Calu3 (cell line): ENCODE measurements at regions not wholly inside any gene's neighbourhood (a gene's known extent, or its start where the extent isn't known, plus 50 kb on each side); places are given as distances from the start of the nearest gene placed in this dataset.

Source experiments
- BruUV-seq: library from RNA; stranded (reverse); fragments of 400-500 nt; replicated peaks from 2 replicates; lab custom pipeline; 2021; lab: Mats Ljungman, UMichigan
- CTCF ChIA-PET: fragments of 300-600 bp; sonication (Branson Sonifier 250); formaldehyde crosslinking; loops from one replicate; lab custom pipeline; 2022; ENCODE audit warnings: antibody characterized with exemption; lab: Charles Lee
- DNase-seq: peaks from one replicate; pipeline ENCODE4 v3.0.0; 2022
- H3K27ac Mint-ChIP-seq: one replicate; pipeline ENCODE4 v1.8.0; 2022; ENCODE audit warnings: mixed read lengths; ENCODE audit not compliant: unreplicated experiment
- H3K27me3 Mint-ChIP-seq: one replicate; pipeline ENCODE4 v1.8.0; 2022; ENCODE audit warnings: mixed read lengths; ENCODE audit not compliant: unreplicated experiment
- H3K36me3 Mint-ChIP-seq: one replicate; pipeline ENCODE4 v1.8.0; 2022; ENCODE audit warnings: mild to moderate bottlenecking, moderate library complexity, mixed read lengths; ENCODE audit not compliant: insufficient read depth, unreplicated experiment
- H3K4me1 Mint-ChIP-seq: one replicate; pipeline ENCODE4 v1.8.0; 2022; ENCODE audit warnings: mild to moderate bottlenecking, low read depth, mixed read lengths; ENCODE audit not compliant: unreplicated experiment
- H3K4me3 Mint-ChIP-seq: one replicate; pipeline ENCODE4 v1.8.0; 2022; ENCODE audit warnings: mild to moderate bottlenecking, low read depth, moderate library complexity, mixed read lengths; ENCODE audit not compliant: unreplicated experiment
- H3K9me3 Mint-ChIP-seq: one replicate; pipeline ENCODE4 v1.8.0; 2022; ENCODE audit warnings: low read depth, mixed read lengths; ENCODE audit not compliant: unreplicated experiment
- intact Hi-C: fragments of 100-400 bp; cut with micrococcal nuclease; formaldehyde crosslinking; loops from one replicate; pipeline ENCODE4 v1.10.0; 2022; ENCODE audit not compliant: unreplicated experiment
- TF ChIP-seq, protein P1 (sequence below): fragments of 200-600 bp; IDR thresholded peaks from one replicate; pipeline ENCODE4 v1.8.0; 2022; ENCODE audit warnings: antibody characterized with exemption; ENCODE audit not compliant: unreplicated experiment

DNA sequence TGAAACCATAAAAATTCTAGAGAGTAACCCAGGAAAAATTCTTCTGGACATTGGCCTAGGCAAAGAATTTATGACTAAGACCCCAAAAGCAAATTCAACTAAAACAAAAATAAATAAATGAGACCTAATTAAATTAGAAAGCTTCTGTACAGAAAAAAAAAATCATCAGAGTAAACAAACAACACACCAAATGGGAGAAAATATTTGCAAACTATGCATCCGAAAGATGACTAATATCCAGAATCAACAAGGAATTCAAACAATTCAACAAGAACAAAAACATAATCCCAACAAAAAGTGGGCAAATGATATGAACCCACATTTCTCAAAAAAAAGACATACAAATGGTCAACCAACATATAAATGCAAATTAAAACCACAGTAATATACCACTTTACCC lies 242.6 kb upstream of the CDYL start:
- intact Hi-C loops, result no loop called here
- no peak overlapping the region for H3K4me3 Mint-ChIP-seq
- BruUV-seq, result no TSS peak
- no peaks in the 10 kb centered on the region for H3K4me1 Mint-ChIP-seq
- no peaks in the 10 kb centered on the region for H3K36me3 Mint-ChIP-seq
- peaks cover 2% of the 10 kb centered on the region for H3K9me3 Mint-ChIP-seq
- TF ChIP-seq, protein P1, sequence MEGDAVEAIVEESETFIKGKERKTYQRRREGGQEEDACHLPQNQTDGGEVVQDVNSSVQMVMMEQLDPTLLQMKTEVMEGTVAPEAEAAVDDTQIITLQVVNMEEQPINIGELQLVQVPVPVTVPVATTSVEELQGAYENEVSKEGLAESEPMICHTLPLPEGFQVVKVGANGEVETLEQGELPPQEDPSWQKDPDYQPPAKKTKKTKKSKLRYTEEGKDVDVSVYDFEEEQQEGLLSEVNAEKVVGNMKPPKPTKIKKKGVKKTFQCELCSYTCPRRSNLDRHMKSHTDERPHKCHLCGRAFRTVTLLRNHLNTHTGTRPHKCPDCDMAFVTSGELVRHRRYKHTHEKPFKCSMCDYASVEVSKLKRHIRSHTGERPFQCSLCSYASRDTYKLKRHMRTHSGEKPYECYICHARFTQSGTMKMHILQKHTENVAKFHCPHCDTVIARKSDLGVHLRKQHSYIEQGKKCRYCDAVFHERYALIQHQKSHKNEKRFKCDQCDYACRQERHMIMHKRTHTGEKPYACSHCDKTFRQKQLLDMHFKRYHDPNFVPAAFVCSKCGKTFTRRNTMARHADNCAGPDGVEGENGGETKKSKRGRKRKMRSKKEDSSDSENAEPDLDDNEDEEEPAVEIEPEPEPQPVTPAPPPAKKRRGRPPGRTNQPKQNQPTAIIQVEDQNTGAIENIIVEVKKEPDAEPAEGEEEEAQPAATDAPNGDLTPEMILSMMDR, result no peak
- H3K27ac Mint-ChIP-seq, result no peak overlapping the region
- CTCF ChIA-PET, result no interaction called here
- DNase-seq, result no peak
- no peaks in the 10 kb centered on the region for H3K27me3 Mint-ChIP-seq

GRCh38 chr6:4531406-4531805 lies 244.8 kb upstream of the CDYL start:
- Mint-ChIP-seq H3K27ac (no peak overlapping the region), H3K27me3 (peaks cover 15% of the 10 kb centered on the region), H3K4me1 (no peaks in the 10 kb centered on the region), H3K9me3 (peaks cover 2% of the 10 kb centered on the region), H3K4me3 (no peak overlapping the region), H3K36me3 (no peaks in the 10 kb centered on the region)
- TF ChIP-seq, protein P1, result no peak
- no peak for DNase-seq
- intact Hi-C loops, result no loop called here
- BruUV-seq, result no TSS peak
- CTCF ChIA-PET, result no interaction called here

- H3K9me3 Mint-ChIP-seq, result no peaks in the 10 kb centered on the region
- H3K4me3 Mint-ChIP-seq, result no peak overlapping the region
- DNase-seq, result no peak
- H3K27ac Mint-ChIP-seq, result no peak overlapping the region
- BruUV-seq, result no TSS peak
- H3K36me3 Mint-ChIP-seq, result no peaks in the 10 kb centered on the region
- intact Hi-C loops, result no loop called here
- CTCF ChIA-PET, result interaction anchor here (0.6 kb wide), 1 partner anchor 32 kb away, joined by 4 read pairs; no protein-coding TSS in a partner anchor
- peaks cover 35% of the 10 kb centered on the region for H3K27me3 Mint-ChIP-seq
- TF ChIP-seq, protein P1, result no peak
- no peaks in the 10 kb centered on the region for H3K4me1 Mint-ChIP-seq
These were observed 253.8 kb upstream of the CDYL start for GRCh38 chr6:4522453-4522852.

DNA sequence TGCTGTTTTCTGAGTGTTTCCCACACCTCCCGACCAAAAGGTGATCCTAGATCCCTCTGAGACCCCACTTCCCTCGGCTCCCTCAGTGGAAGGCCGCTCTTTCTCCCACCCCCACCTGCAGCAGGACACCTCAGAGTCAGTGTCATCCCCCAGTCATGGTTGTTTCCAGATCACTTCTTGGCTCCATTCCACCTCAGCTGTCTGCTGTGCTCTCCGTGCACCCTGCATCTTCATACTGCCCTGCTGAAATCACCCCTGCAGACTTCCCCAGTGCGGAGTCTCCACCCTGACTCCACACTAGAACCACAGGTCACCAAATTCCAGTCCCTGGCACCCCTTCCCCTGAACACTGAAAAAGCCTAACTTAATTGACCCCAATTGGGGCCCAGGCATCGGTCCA lies 255.1 kb upstream of the CDYL start:
- CTCF ChIA-PET, result no interaction called here
- DNase-seq, result no peak
- H3K36me3 Mint-ChIP-seq, result no peaks in the 10 kb centered on the region
- intact Hi-C loops, result no loop called here
- BruUV-seq, result no TSS peak
- peaks cover 21% of the 10 kb centered on the region for H3K27me3 Mint-ChIP-seq
- TF ChIP-seq, protein P1, result no peak
- no peak overlapping the region for H3K4me3 Mint-ChIP-seq
- H3K4me1 Mint-ChIP-seq, result no peaks in the 10 kb centered on the region
- H3K27ac Mint-ChIP-seq, result no peak overlapping the region
- no peaks in the 10 kb centered on the region for H3K9me3 Mint-ChIP-seq
